K562 (cell line): ENCODE measurements at regions not wholly inside any gene's neighbourhood (a gene's known extent, or its start where the extent isn't known, plus 50 kb on each side); places are given as distances from the start of the nearest gene placed in this dataset.
A peak's percentile ranks its signal among the peaks of the same experiment; 100 is the strongest.

Experiments used
- ATAC-seq: fragments of 200-7000 bp; cut with Tn5 transposase; 3 replicates; pipeline ENCODE4 v1.9.1; 2020; ENCODE audit warnings: moderate library complexity
- BruUV-seq: library from RNA; stranded (reverse); fragments of 400-500 nt; replicated peaks from 2 replicates; lab custom pipeline; 2021; lab: Mats Ljungman, UMichigan
- CTCF ChIA-PET: fragments of 300-600 bp; formaldehyde crosslinking; extraction: SDS; loops from one replicate; lab custom pipeline; 2021; ENCODE audit warnings: low intra/inter-chr PET ratio; lab: Yijun Ruan, JAX
- POLR2A ChIA-PET: fragments of 300-600, 350-650 bp; sonication (Branson Sonifier 250); formaldehyde crosslinking; extraction: SDS; loops from one replicate; lab custom pipeline; 2021; ENCODE audit warnings: antibody characterized with exemption, inconsistent platforms; lab: Yijun Ruan, JAX
- DNase-seq, 4 experiments: peaks; one replicate each; pipeline versions ENCODE4 v3.0.0 to v3.0.0-alpha.2; 2011 to 2018; ENCODE audit warnings: low spot score in 3 of 4, mixed read lengths in 3 of 4; ENCODE audit errors: extremely low read depth in 1 of 4
- FAIRE-seq: peaks from 2 replicates; lab custom pipeline; 2011; peaks lifted over from hg19 to GRCh38; lab: Jason Lieb, UNC
- H2AFZ ChIP-seq: 2 replicates; pipeline ENCODE4 v1.6.0; 2011; ENCODE audit warnings: low read depth, low read length, control low read depth, inconsistent platforms
- H3K27ac ChIP-seq: fragments of 200-600 bp; 3 replicates; pipeline ENCODE4 v1.8.0; 2011; ENCODE audit warnings: low read depth, mild to moderate bottlenecking, control low read depth, inconsistent platforms, low read length, moderate library complexity, mixed read lengths; ENCODE audit errors: extremely low read depth
- H3K27me3 ChIP-seq, 2 experiments: fragments of 300-600 bp in 1 of 2; 2 replicates in 1 of 2; 3 replicates in 1 of 2; pipeline versions ENCODE4 v1.6.0 to v1.8.0; 2011; ENCODE audit warnings: inconsistent platforms in 2 of 2, low read length in 2 of 2, mild to moderate bottlenecking in 1 of 2, mixed read lengths in 1 of 2, moderate library complexity in 1 of 2; ENCODE audit not compliant: control insufficient read depth in 2 of 2, insufficient read depth in 2 of 2
- H3K36me3 ChIP-seq: fragments of 300-600 bp; 3 replicates; pipeline ENCODE4 v1.8.0; 2011; ENCODE audit warnings: mild to moderate bottlenecking, low read length, inconsistent platforms; ENCODE audit not compliant: control insufficient read depth, insufficient read depth
- H3K4me1 ChIP-seq, 2 experiments: fragments of 200-600 bp in 1 of 2; replicated peaks in 1 of 2; 2 replicates in 1 of 2; 3 replicates in 1 of 2; pipeline versions ENCODE4 v1.5.1 to v1.8.0; 2011; ENCODE audit warnings: inconsistent platforms in 2 of 2, low read length in 2 of 2, mild to moderate bottlenecking in 1 of 2, mixed read lengths in 1 of 2, moderate library complexity in 1 of 2; ENCODE audit not compliant: control insufficient read depth in 2 of 2, insufficient read depth in 2 of 2
- H3K4me2 ChIP-seq: 2 replicates; pipeline ENCODE4 v1.6.1; 2011; ENCODE audit warnings: low read length, control low read depth, inconsistent platforms, mixed read lengths; ENCODE audit not compliant: insufficient read depth
- H3K4me3 ChIP-seq: fragments of 200-600 bp; sonication (generic), shearing (Covaris generic); 2 replicates; pipeline ENCODE4 v1.5.1; 2016; ENCODE audit warnings: control low read depth, inconsistent platforms
- H3K79me2 ChIP-seq: fragments of 200-600 bp; 3 replicates; pipeline ENCODE4 v1.8.0; 2011; ENCODE audit warnings: low read length, inconsistent platforms; ENCODE audit not compliant: control insufficient read depth, insufficient read depth
- H3K9ac ChIP-seq, 2 experiments: 2 replicates each; pipeline versions ENCODE4 v1.6.0 to v1.6.1; 2011; ENCODE audit warnings: low read depth in 2 of 2, low read length in 2 of 2, control low read depth in 1 of 2, inconsistent platforms in 1 of 2, mild to moderate bottlenecking in 1 of 2, mixed read lengths in 1 of 2; ENCODE audit not compliant: insufficient read depth in 1 of 2
- H3K9me1 ChIP-seq: one replicate; pipeline ENCODE4 v1.6.0; 2011; ENCODE audit warnings: inconsistent platforms, mild to moderate bottlenecking, low read length, moderate library complexity; ENCODE audit not compliant: control insufficient read depth, insufficient read depth
- H3K9me3 ChIP-seq: replicated peaks from 2 replicates; pipeline ENCODE4 v1.5.1; 2011; ENCODE audit warnings: low read depth, low read length, inconsistent platforms; ENCODE audit not compliant: control insufficient read depth, insufficient read depth
- H4K20me1 ChIP-seq: replicated peaks from 2 replicates; pipeline ENCODE4 v1.6.1; 2011; ENCODE audit warnings: low read length, inconsistent platforms, mixed read lengths; ENCODE audit not compliant: control insufficient read depth, insufficient read depth
- DIDO1 ChIP-seq: fragments of 450-650 bp; IDR thresholded peaks from 2 replicates; pipeline ENCODE4 v1.6.1; 2016; ENCODE audit warnings: low read depth, missing biosample characterization, missing genetic modification characterization
- ETV6 ChIP-seq, 3 experiments: fragments of 150-350 bp in 1 of 3; sonication (generic) in 1 of 3; formaldehyde crosslinking in 1 of 3; IDR thresholded peaks; 2 replicates each; pipeline versions ENCODE4 v1.6.1 to v1.8.0; 2014 to 2022; ENCODE audit warnings: borderline replicate concordance in 2 of 3, low read depth in 2 of 3, antibody characterized with exemption in 1 of 3, low read length in 1 of 3, mild to moderate bottlenecking in 1 of 3, missing genetic modification reagents in 1 of 3
- MAFF ChIP-seq: IDR thresholded peaks from 2 replicates; pipeline ENCODE4 v1.6.1; 2012; ENCODE audit warnings: low read length, improper control_type of control experiment
- MTA1 ChIP-seq: fragments of 450-650 bp; IDR thresholded peaks from 2 replicates; pipeline ENCODE4 v1.6.1; 2017; ENCODE audit warnings: borderline replicate concordance
- PRDM10 ChIP-seq: fragments of 450-650 bp; IDR thresholded peaks from 2 replicates; pipeline ENCODE4 v1.6.1; 2018; ENCODE audit not compliant: partially characterized antibody
- PURB ChIP-seq: sonication (generic); formaldehyde crosslinking; IDR thresholded peaks from 2 replicates; pipeline ENCODE4 v1.9.0; 2021; ENCODE audit warnings: low read depth, mild to moderate bottlenecking, missing genetic modification reagents
- RBBP5 ChIP-seq: fragments of 200-600 bp; sonication (generic); IDR thresholded peaks from 2 replicates; pipeline ENCODE4 v1.6.1; 2012; ENCODE audit warnings: borderline replicate concordance, mild to moderate bottlenecking, low read length, control low read depth, inconsistent platforms; ENCODE audit not compliant: insufficient read depth, poor library complexity, severe bottlenecking
- RFX5 ChIP-seq: IDR thresholded peaks from 2 replicates; pipeline ENCODE4 v1.6.1; 2011; ENCODE audit warnings: low read depth, mild to moderate bottlenecking, improper control_type of control experiment, low read length
- ZBED1 ChIP-seq: IDR thresholded peaks from 2 replicates; pipeline ENCODE4 v1.6.1; 2014
- WGBS: fragments of 100-300 bp; shearing (Covaris generic); methylation state at CpG from one replicate; pipeline ENCODE4 v1.1.6; 2016; ENCODE audit warnings: low coverage, mixed read lengths; ENCODE audit not compliant: insufficient coverage; ENCODE audit errors: missing lambda C conversion rate; 5-methylcytosine and 5-hydroxymethylcytosine counted together
- in situ Hi-C: fragments of 300-500 bp; cut with MboI; formaldehyde crosslinking; loops from 4 replicates; pipeline ENCODE4 v1.15.0; 2018; ENCODE audit warnings: inconsistent platforms, mixed read lengths
- intact Hi-C: fragments of 100-400 bp; cut with micrococcal nuclease; formaldehyde crosslinking; loops from 2 replicates; pipeline ENCODE4 v1.14.2; 2022

DNA sequence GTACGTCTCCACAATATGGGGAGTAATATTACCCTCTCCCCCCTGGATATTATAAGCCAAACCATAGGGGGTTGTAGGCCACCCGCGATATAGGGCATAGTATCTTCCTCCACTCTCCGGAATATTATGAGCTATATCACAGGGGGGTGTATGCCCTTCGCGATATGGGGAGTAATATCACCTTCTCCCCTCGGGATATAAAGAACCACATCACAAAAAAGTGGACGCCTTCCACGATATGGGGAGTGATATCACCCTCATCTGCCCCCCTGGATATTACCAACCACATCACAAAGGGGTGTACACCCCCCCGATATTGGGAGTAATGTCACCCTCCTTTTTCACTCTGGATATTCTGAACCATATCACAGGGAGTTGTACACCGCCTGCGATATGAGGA, 65.5 kb upstream of the CEACAM21 start:
- no peaks in the 10 kb centered on the region for H4K20me1 ChIP-seq
- no peak overlapping the region for H2AFZ ChIP-seq
- no peaks in the 10 kb centered on the region for H3K79me2 ChIP-seq
- 1% methylated on average over 12 of the region's 12 CpGs for WGBS
- no peaks in the 10 kb centered on the region for H3K36me3 ChIP-seq
- TF ChIP-seq RFX5 (no peak), ZBED1 (peak; percentile 65; the same call in 1 of the 2 replicates), RBBP5 (no peak), PRDM10 (peak; percentile 35), PURB (no peak), ETV6 (IDR thresholded peaks at IDR 0.05; ENCODE audit: borderline replicate concordance in 1 of 2, low read depth in 2 of 2, low read length in 1 of 2) (no peak), ETV6 (CRISPR knock-in tag; IDR thresholded peaks at IDR 0.05; ENCODE audit: borderline replicate concordance) (no peak), MTA1 (no peak), MAFF (no peak), DIDO1 (tag) (no peak)
- no peak overlapping the region for H3K4me3 ChIP-seq
- peaks cover 23 to 35% of the 10 kb centered on the region in 2 experiments; a peak in 4 of 5 replicates for H3K27me3 ChIP-seq
- intact Hi-C loops, result no loop called here
- no TSS peak for BruUV-seq
- no peaks in the 10 kb centered on the region for H3K9me1 ChIP-seq
- no peak overlapping the region for H3K9ac ChIP-seq
- ATAC-seq, result no peak
- DNase-seq, result no peak
- in situ Hi-C loops, result no loop called here
- ChIA-PET CTCF (no interaction called here), POLR2A (no interaction called here)
- no peaks in the 10 kb centered on the region for H3K9me3 ChIP-seq
- no peaks in the 10 kb centered on the region for H3K4me1 ChIP-seq
- H3K27ac ChIP-seq, result no peak overlapping the region
- H3K4me2 ChIP-seq, result no peak overlapping the region
- FAIRE-seq, result no peak
